SK-N-SH (cell line): ENCODE measurements at regions not wholly inside any gene's neighbourhood (a gene's known extent, or its start where the extent isn't known, plus 50 kb on each side); places are given as distances from the start of the nearest gene placed in this dataset.

Experiments
- CTCF ChIA-PET: fragments of 300-600, 350-600 bp; formaldehyde crosslinking; extraction: SDS; loops from one replicate; lab custom pipeline; 2021; lab: Yijun Ruan, JAX
- POLR2A ChIA-PET: fragments of 350-600 bp; sonication (Branson Sonifier 250); formaldehyde crosslinking; extraction: SDS; loops from one replicate; lab custom pipeline; 2020; ENCODE audit warnings: antibody characterized with exemption, inconsistent platforms; lab: Yijun Ruan, JAX
- DNase-seq: peaks from one replicate; pipeline ENCODE4 v3.0.0; 2012
- H2AFZ ChIP-seq: fragments of 200-600 bp; sonication (generic); 2 replicates; pipeline ENCODE4 v1.8.1; 2016; ENCODE audit warnings: antibody characterized with exemption, mild to moderate bottlenecking, low read depth
- H3F3A ChIP-seq: fragments of 200-600 bp; sonication (generic); replicated peaks from 2 replicates; pipeline ENCODE3; 2016; ENCODE audit warnings: antibody characterized with exemption, mild to moderate bottlenecking; ENCODE audit not compliant: insufficient read depth
- H3K27ac ChIP-seq, 2 experiments: fragments of 200-500 bp in 1 of 2; fragments of 200-600 bp in 1 of 2; sonication (Bioruptor generic) in 1 of 2; sonication (generic), shearing (Covaris generic) in 1 of 2; 2 replicates each; pipeline versions ENCODE4 v1.5.1 to v1.6.1; 2014 to 2016; ENCODE audit warnings: low read depth in 2 of 2, inconsistent platforms in 1 of 2, low read length in 1 of 2, mild to moderate bottlenecking in 1 of 2, mixed read lengths in 1 of 2
- H3K27me3 ChIP-seq: fragments of 200-600 bp; sonication (generic), shearing (Covaris generic); 2 replicates; pipeline ENCODE4 v1.6.1; 2016; ENCODE audit warnings: mixed run types; ENCODE audit not compliant: insufficient read depth
- H3K36me3 ChIP-seq, 2 experiments: fragments of 200-500 bp in 1 of 2; fragments of 200-600 bp in 1 of 2; sonication (Bioruptor generic) in 1 of 2; sonication (generic) in 1 of 2; replicated peaks in 1 of 2; 2 replicates each; pipeline versions ENCODE3 to v1.5.1; 2014 to 2016; ENCODE audit warnings: low read length in 1 of 2, mild to moderate bottlenecking in 1 of 2; ENCODE audit not compliant: insufficient read depth in 2 of 2, control insufficient read depth in 1 of 2
- H3K4me1 ChIP-seq, 2 experiments: fragments of 200-500 bp in 1 of 2; fragments of 200-600 bp in 1 of 2; sonication (Bioruptor generic) in 1 of 2; sonication (generic), shearing (Covaris generic) in 1 of 2; 2 replicates each; pipeline versions ENCODE4 v1.5.1 to v1.6.1; 2014 to 2016; ENCODE audit warnings: low read depth in 1 of 2, low read length in 1 of 2, mixed run types in 1 of 2; ENCODE audit not compliant: insufficient read depth in 2 of 2, control insufficient read depth in 1 of 2
- H3K4me2 ChIP-seq: fragments of 200-600 bp; sonication (generic), shearing (Covaris generic); 2 replicates; pipeline ENCODE4 v1.6.1; 2017; ENCODE audit warnings: mixed run types
- H3K4me3 ChIP-seq, 2 experiments: fragments of 200-500 bp in 1 of 2; fragments of 200-600 bp in 1 of 2; sonication (Bioruptor generic) in 1 of 2; sonication (generic), shearing (Covaris generic) in 1 of 2; 2 replicates each; pipeline versions ENCODE4 v1.5.1 to v1.8.1; 2014 to 2016; ENCODE audit warnings: low read depth in 2 of 2, inconsistent platforms in 1 of 2, low read length in 1 of 2, mild to moderate bottlenecking in 1 of 2, mixed read lengths in 1 of 2, moderate library complexity in 1 of 2
- H3K79me2 ChIP-seq: fragments of 200-600 bp; sonication (generic); 2 replicates; pipeline ENCODE4 v1.8.1; 2017; ENCODE audit warnings: mild to moderate bottlenecking; ENCODE audit not compliant: insufficient read depth
- H3K9ac ChIP-seq: fragments of 200-600 bp; sonication (generic); 2 replicates; pipeline ENCODE4 v1.6.1; 2017; ENCODE audit warnings: mixed run types
- H3K9me2 ChIP-seq: fragments of 200-600 bp; sonication (generic); 2 replicates; pipeline ENCODE4 v1.6.1; 2017; ENCODE audit warnings: mixed run types
- H3K9me3 ChIP-seq: fragments of 200-600 bp; sonication (generic); 2 replicates; pipeline ENCODE4 v1.6.1; 2017; ENCODE audit warnings: mixed run types, mild to moderate bottlenecking, moderate library complexity
- H4K20me1 ChIP-seq: fragments of 200-600 bp; sonication (generic); 2 replicates; pipeline ENCODE4 v1.6.1; 2017; ENCODE audit warnings: mild to moderate bottlenecking, mixed run types; ENCODE audit not compliant: insufficient read depth
- CTCF ChIP-seq: fragments of 200-600 bp; sonication (generic); IDR thresholded peaks from 2 replicates; pipeline ENCODE4 v1.6.1; 2017; ENCODE audit warnings: antibody characterized with exemption, mild to moderate bottlenecking, moderate library complexity
- ELF1 ChIP-seq: IDR thresholded peaks from 2 replicates; pipeline ENCODE4 v1.4.0; 2012
- FOSL2 ChIP-seq: IDR thresholded peaks from 2 replicates; pipeline ENCODE4 v1.4.0; 2012; ENCODE audit warnings: low read depth, mild to moderate bottlenecking, moderate library complexity, borderline replicate concordance
- FOXJ3 ChIP-seq: sonication (generic); formaldehyde crosslinking; IDR thresholded peaks from 2 replicates; pipeline ENCODE4 v1.5.1; 2020; ENCODE audit warnings: mild to moderate bottlenecking, missing genetic modification reagents
- FOXM1 ChIP-seq: IDR thresholded peaks from 2 replicates; pipeline ENCODE4 v1.4.0; 2012; ENCODE audit warnings: low read depth, mild to moderate bottlenecking
- GATA2 ChIP-seq: sonication (generic); formaldehyde crosslinking; IDR thresholded peaks from 2 replicates; pipeline ENCODE4 v1.5.0; 2020; ENCODE audit warnings: mild to moderate bottlenecking, missing genetic modification reagents
- IRF3 ChIP-seq: fragments of 150-350 bp; IDR thresholded peaks from 2 replicates; pipeline ENCODE4 v1.6.1; 2016; ENCODE audit warnings: mild to moderate bottlenecking, low read depth, low read length
- JUND ChIP-seq: IDR thresholded peaks from 2 replicates; pipeline ENCODE4 v1.4.0; 2012
- MEF2A ChIP-seq: IDR thresholded peaks from 2 replicates; pipeline ENCODE4 v1.4.0; 2012; ENCODE audit warnings: low read depth, borderline replicate concordance
- NFIC ChIP-seq: IDR thresholded peaks from 2 replicates; pipeline ENCODE4 v1.4.0; 2012; ENCODE audit warnings: borderline replicate concordance
- NRF1 ChIP-seq: IDR thresholded peaks from 2 replicates; pipeline ENCODE4 v1.6.1; 2012; ENCODE audit warnings: low read depth, mild to moderate bottlenecking, low read length
- PBX3 ChIP-seq: IDR thresholded peaks from 2 replicates; pipeline ENCODE4; 2012
- POLR2AphosphoS5 ChIP-seq: IDR thresholded peaks from 2 replicates; pipeline ENCODE4 v1.6.1; 2012; ENCODE audit warnings: low read depth, low read length
- RAD21 ChIP-seq: IDR thresholded peaks from 2 replicates; pipeline ENCODE4 v1.6.1; 2012; ENCODE audit warnings: mild to moderate bottlenecking, low read length
- RCOR1 ChIP-seq: fragments of 150-350 bp; IDR thresholded peaks from 2 replicates; pipeline ENCODE4 v1.6.1; 2017; ENCODE audit warnings: antibody characterized with exemption, low read length
- SIN3A ChIP-seq: IDR thresholded peaks from 2 replicates; pipeline ENCODE4 v1.6.1; 2012; ENCODE audit warnings: low read depth, mild to moderate bottlenecking, low read length, moderate library complexity, borderline replicate concordance
- TAF1 ChIP-seq: IDR thresholded peaks from 2 replicates; pipeline ENCODE4 v1.6.1; 2012; ENCODE audit warnings: low read depth, mild to moderate bottlenecking, low read length, moderate library complexity, borderline replicate concordance
- TCF12 ChIP-seq: IDR thresholded peaks from 2 replicates; pipeline ENCODE4 v1.4.0; 2012
- USF1 ChIP-seq: IDR thresholded peaks from 2 replicates; pipeline ENCODE4 v1.4.0; 2012; ENCODE audit warnings: low read depth, borderline replicate concordance
- USF2 ChIP-seq: fragments of 150-350 bp; IDR thresholded peaks from 2 replicates; pipeline ENCODE4 v1.6.1; 2017; ENCODE audit warnings: antibody characterized with exemption, low read length, low read depth, borderline replicate concordance
- WGBS: methylation state at CpG from one replicate; pipeline ENCODE4 v1.1.6; 2017; ENCODE audit warnings: low lambda C conversion rate; 5-methylcytosine and 5-hydroxymethylcytosine counted together

GRCh38 chr2:22903616-22904015 is 481.4 kb upstream of the KLHL29 start:
- no peaks in the 10 kb centered on the region for H3K27me3 ChIP-seq
- H3K27ac ChIP-seq = no peak overlapping the region
- no peaks in the 10 kb centered on the region for H3K36me3 ChIP-seq
- ChIA-PET POLR2A (no interaction called here), CTCF (interaction anchor here (1.0 to 2.4 kb wide), 11 partner anchors 10 to 521 kb away, joined by 3 to 13 read pairs (median 6); no protein-coding TSS in a partner anchor)
- no peak overlapping the region for H3K4me3 ChIP-seq
- H3K79me2 ChIP-seq = no peaks in the 10 kb centered on the region
- H4K20me1 ChIP-seq = no peaks in the 10 kb centered on the region
- H3F3A ChIP-seq = no peaks in the 10 kb centered on the region
- H2AFZ ChIP-seq = no peak overlapping the region
- DNase-seq = no peak
- 0 out of 2 replicates have a peak, but pooled peaks cover 4% of the 10 kb centered on the region for H3K9me2 ChIP-seq
- TF ChIP-seq TAF1 (no peak), TCF12 (no peak), SIN3A (no peak), FOXM1 (no peak), FOSL2 (no peak), POLR2AphosphoS5 (no peak), NRF1 (no peak), USF2 (no peak), RCOR1 (no peak), FOXJ3 (CRISPR knock-in tag) (no peak), USF1 (no peak), GATA2 (CRISPR knock-in tag) (no peak), PBX3 (no peak), CTCF (no peak), IRF3 (no peak), MEF2A (no peak), RAD21 (no peak), JUND (no peak), NFIC (no peak), ELF1 (no peak)
- H3K4me1 ChIP-seq = no peaks in the 10 kb centered on the region; a peak in 2 of 4 replicates
- no peak overlapping the region for H3K4me2 ChIP-seq
- H3K9me3 ChIP-seq = no peaks in the 10 kb centered on the region
- 14% methylated on average over 1 of the region's 1 CpG for WGBS
- H3K9ac ChIP-seq = no peak overlapping the region
